KMS-11 (cell line): ENCODE measurements at regions not wholly inside any gene's neighbourhood (a gene's known extent, or its start where the extent isn't known, plus 50 kb on each side); places are given as distances from the start of the nearest gene placed in this dataset.
"Not testable (repeated sequence)": the region's sequence is repeated elsewhere in the genome, so short reads cannot be mapped to it uniquely, and the experiment has no call there.

ENCODE experiments used
- H2AFZ ChIP-seq: fragments of 200-600 bp; sonication (generic); 2 replicates; pipeline ENCODE4 v1.6.1; 2016; ENCODE audit warnings: antibody characterized with exemption, mixed run types, low read depth
- H3K27ac ChIP-seq: fragments of 200-600 bp; sonication (generic); 2 replicates; pipeline ENCODE4 v1.6.1; 2016; ENCODE audit warnings: mild to moderate bottlenecking, mixed run types
- H3K27me3 ChIP-seq: fragments of 200-600 bp; sonication (generic); 2 replicates; pipeline ENCODE4 v1.6.1; 2017; ENCODE audit warnings: mild to moderate bottlenecking, low read depth, mixed run types, moderate library complexity; ENCODE audit not compliant: insufficient read depth
- H3K36me3 ChIP-seq: fragments of 200-600 bp; sonication (generic); 2 replicates; pipeline ENCODE4 v1.6.1; 2017; ENCODE audit warnings: mild to moderate bottlenecking, mixed run types; ENCODE audit not compliant: insufficient read depth
- H3K4me1 ChIP-seq: fragments of 200-600 bp; sonication (generic); 2 replicates; pipeline ENCODE4 v1.6.1; 2016; ENCODE audit warnings: mild to moderate bottlenecking, low read depth, mixed run types; ENCODE audit not compliant: poor library complexity, severe bottlenecking
- H3K4me2 ChIP-seq: fragments of 200-600 bp; sonication (generic); 2 replicates; pipeline ENCODE4 v1.7.0; 2016; ENCODE audit warnings: mild to moderate bottlenecking, mixed run types
- H3K4me3 ChIP-seq: fragments of 200-600 bp; sonication (generic); IDR thresholded peaks from 2 replicates; pipeline ENCODE4 v1.6.1; 2017; ENCODE audit warnings: low read depth, low read length, mixed read lengths; ENCODE audit not compliant: insufficient read depth
- H3K79me2 ChIP-seq: fragments of 200-600 bp; sonication (generic); 2 replicates; pipeline ENCODE4 v1.6.1; 2016; ENCODE audit warnings: low read depth, mixed run types; ENCODE audit not compliant: insufficient read depth
- H3K9ac ChIP-seq: fragments of 200-600 bp; sonication (generic); 2 replicates; pipeline ENCODE4 v1.6.1; 2016; ENCODE audit warnings: mild to moderate bottlenecking, mixed run types
- H4K20me1 ChIP-seq: fragments of 200-600 bp; sonication (generic); 2 replicates; pipeline ENCODE4 v1.6.1; 2016; ENCODE audit warnings: mild to moderate bottlenecking, mixed run types; ENCODE audit not compliant: insufficient read depth
- CTCF ChIP-seq: fragments of 200-600 bp; sonication (generic); conservative IDR thresholded peaks from 2 replicates; pipeline ENCODE4 v1.6.1; 2017; ENCODE audit warnings: low read depth, mild to moderate bottlenecking, antibody characterized with exemption, low read length, moderate library complexity, mixed read lengths

GRCh38 chr11:116037861-116038260, 533.6 kb upstream of the CADM1 start:
- Histone ChIP-seq H3K9ac (no peak overlapping the region), H3K4me1 (no peaks in the 10 kb centered on the region), H3K79me2 (no peaks in the 10 kb centered on the region), H3K36me3 (no peaks in the 10 kb centered on the region), H4K20me1 (no peaks in the 10 kb centered on the region), H3K27me3 (no peaks in the 10 kb centered on the region), H3K4me3 (no peak overlapping the region), H3K4me2 (no peak overlapping the region), H3K27ac (no peak overlapping the region), H2AFZ (no peak overlapping the region)
- TF ChIP-seq CTCF: no peak

- H3K27ac ChIP-seq: no peak overlapping the region
- H3K79me2 ChIP-seq: no peaks in the 10 kb centered on the region
- H3K27me3 ChIP-seq: no peaks in the 10 kb centered on the region
- H2AFZ ChIP-seq: no peak overlapping the region
- no peaks in the 10 kb centered on the region for H4K20me1 ChIP-seq
- H3K9ac ChIP-seq: no peak overlapping the region
- no peak overlapping the region for H3K4me3 ChIP-seq
- TF ChIP-seq CTCF: no peak
- no peaks in the 10 kb centered on the region for H3K4me1 ChIP-seq
- H3K4me2 ChIP-seq: no peak overlapping the region
- no peaks in the 10 kb centered on the region for H3K36me3 ChIP-seq
These were observed 531.8 kb upstream of the CADM1 start for GRCh38 chr11:116035977-116036376.

- H3K9ac ChIP-seq: no peak overlapping the region
- TF ChIP-seq CTCF: no peak
- no peak overlapping the region for H3K4me3 ChIP-seq
- no peaks in the 10 kb centered on the region for H3K79me2 ChIP-seq
- no peaks in the 10 kb centered on the region for H3K4me1 ChIP-seq
- no peaks in the 10 kb centered on the region for H3K27me3 ChIP-seq
- no peak overlapping the region for H2AFZ ChIP-seq
- H3K36me3 ChIP-seq: no peaks in the 10 kb centered on the region
- H3K27ac ChIP-seq: no peak overlapping the region
- H4K20me1 ChIP-seq: no peaks in the 10 kb centered on the region
- no peak overlapping the region for H3K4me2 ChIP-seq
These were observed 529.8 kb upstream of the CADM1 start for GRCh38 chr11:116033931-116034553.

- Histone ChIP-seq H3K4me3 (no peak overlapping the region), H3K4me2 (no peak overlapping the region)
These were observed 526.6 kb upstream of the CADM1 start for GRCh38 chr11:116030697-116031331.

GRCh38 chr11:116028506-116028905, 524.3 kb upstream of the CADM1 start:
- H4K20me1 ChIP-seq, H3K79me2 ChIP-seq, H3K9ac ChIP-seq, H3K4me1 ChIP-seq, H3K4me2 ChIP-seq, H3K4me3 ChIP-seq, H3K27me3 ChIP-seq, H2AFZ ChIP-seq, H3K27ac ChIP-seq, H3K36me3 ChIP-seq: not testable (repeated sequence)

More at GRCh38 chr11:116030697-116031331, 526.6 kb upstream of the CADM1 start:
- Histone ChIP-seq H3K27ac (no peak overlapping the region), H3K36me3 (no peaks in the 10 kb centered on the region), H3K27me3 (no peaks in the 10 kb centered on the region), H4K20me1 (no peaks in the 10 kb centered on the region), H3K79me2 (no peaks in the 10 kb centered on the region), H3K9ac (no peak overlapping the region), H2AFZ (no peak overlapping the region), H3K4me1 (no peaks in the 10 kb centered on the region)
- TF ChIP-seq CTCF: no peak
